Thyroid gland (tissue), 4 donors: ENCODE measurements at regions not wholly inside any gene's neighbourhood (a gene's known extent, or its start where the extent isn't known, plus 50 kb on each side); places are given as distances from the start of the nearest gene placed in this dataset.

Experiments
- POLR2A ChIP-seq, 2 donors: fragments of 450-650 bp; IDR thresholded peaks; one replicate each; pipeline ENCODE4 v1.6.1; 2017; ENCODE audit warnings: antibody characterized with exemption in 2 of 2, mild to moderate bottlenecking in 2 of 2, moderate library complexity in 1 of 2
- TF ChIP-seq, protein P1 (sequence below), 6 experiments: fragments of 200-600 bp in 3 of 6; fragments of 450-650 bp in 3 of 6; sonication (generic) in 3 of 6; IDR thresholded peaks; one replicate each; pipeline ENCODE4 v1.5.1; 2016 to 2019; ENCODE audit warnings: antibody characterized with exemption in 6 of 6, mild to moderate bottlenecking in 2 of 6, inconsistent platforms in 1 of 6, moderate library complexity in 1 of 6

DNA sequence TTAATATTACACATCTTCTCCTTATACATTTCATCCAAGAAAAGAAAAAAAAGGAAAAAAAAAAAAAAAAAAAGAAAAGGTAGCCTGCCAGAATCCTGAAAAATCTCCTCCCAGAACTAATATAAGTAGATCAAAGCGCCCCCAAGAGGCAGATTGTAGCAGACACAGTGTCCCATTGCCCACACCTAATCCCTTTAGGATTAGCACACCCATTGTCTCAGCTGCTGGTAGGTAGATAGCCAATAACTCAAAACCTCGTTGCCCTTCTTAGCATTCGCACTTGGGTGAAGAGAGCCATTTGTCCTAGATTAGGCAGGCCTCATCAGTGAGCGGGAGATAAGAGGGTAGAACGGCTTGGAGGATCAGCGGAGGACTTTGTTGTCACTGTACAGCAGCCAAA, 100.2 kb upstream of the SORCS1 start:
- TF ChIP-seq, protein P1, sequence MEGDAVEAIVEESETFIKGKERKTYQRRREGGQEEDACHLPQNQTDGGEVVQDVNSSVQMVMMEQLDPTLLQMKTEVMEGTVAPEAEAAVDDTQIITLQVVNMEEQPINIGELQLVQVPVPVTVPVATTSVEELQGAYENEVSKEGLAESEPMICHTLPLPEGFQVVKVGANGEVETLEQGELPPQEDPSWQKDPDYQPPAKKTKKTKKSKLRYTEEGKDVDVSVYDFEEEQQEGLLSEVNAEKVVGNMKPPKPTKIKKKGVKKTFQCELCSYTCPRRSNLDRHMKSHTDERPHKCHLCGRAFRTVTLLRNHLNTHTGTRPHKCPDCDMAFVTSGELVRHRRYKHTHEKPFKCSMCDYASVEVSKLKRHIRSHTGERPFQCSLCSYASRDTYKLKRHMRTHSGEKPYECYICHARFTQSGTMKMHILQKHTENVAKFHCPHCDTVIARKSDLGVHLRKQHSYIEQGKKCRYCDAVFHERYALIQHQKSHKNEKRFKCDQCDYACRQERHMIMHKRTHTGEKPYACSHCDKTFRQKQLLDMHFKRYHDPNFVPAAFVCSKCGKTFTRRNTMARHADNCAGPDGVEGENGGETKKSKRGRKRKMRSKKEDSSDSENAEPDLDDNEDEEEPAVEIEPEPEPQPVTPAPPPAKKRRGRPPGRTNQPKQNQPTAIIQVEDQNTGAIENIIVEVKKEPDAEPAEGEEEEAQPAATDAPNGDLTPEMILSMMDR (IDR thresholded peaks at IDR 0.05) = no peak
- no peak for TF ChIP-seq POLR2A (IDR thresholded peaks at IDR 0.05)
